H9 (cell line): ENCODE measurements at regions not wholly inside any gene's neighbourhood (a gene's known extent, or its start where the extent isn't known, plus 50 kb on each side); places are given as distances from the start of the nearest gene placed in this dataset.
A peak's percentile ranks its signal among the peaks of the same experiment; 100 is the strongest.

Source experiments
- DNase-seq: peaks from one replicate; pipeline ENCODE4 v3.0.0-alpha.2; 2017
- H2AFZ ChIP-seq: one replicate; pipeline ENCODE4 v1.6.1; 2013; ENCODE audit warnings: mild to moderate bottlenecking, low read length, control low read depth, moderate library complexity
- H2AK5ac ChIP-seq: 2 replicates; pipeline ENCODE4 v1.6.1; 2013; ENCODE audit warnings: low read length, control low read depth, mixed read lengths; ENCODE audit not compliant: insufficient read length
- H2BK120ac ChIP-seq: one replicate; pipeline ENCODE4 v1.6.1; 2013; ENCODE audit warnings: low read depth, mild to moderate bottlenecking, low read length, control low read depth, inconsistent platforms; ENCODE audit not compliant: poor library complexity, severe bottlenecking
- H2BK12ac ChIP-seq: 2 replicates; pipeline ENCODE4 v1.6.1; 2013; ENCODE audit warnings: low read length, control low read depth, mixed read lengths, low read depth; ENCODE audit not compliant: insufficient read length
- H2BK15ac ChIP-seq: 2 replicates; pipeline ENCODE4 v1.6.1; 2013; ENCODE audit warnings: low read depth, low read length, control low read depth
- H2BK20ac ChIP-seq: one replicate; pipeline ENCODE4 v1.6.1; 2013; ENCODE audit warnings: low read depth, mild to moderate bottlenecking, low read length, control low read depth, inconsistent platforms; ENCODE audit not compliant: poor library complexity, severe bottlenecking
- H2BK5ac ChIP-seq: 2 replicates; pipeline ENCODE4 v1.6.1; 2013; ENCODE audit warnings: low read length, control low read depth, mixed read lengths; ENCODE audit not compliant: insufficient read length
- H3K14ac ChIP-seq: 2 replicates; pipeline ENCODE4 v1.6.1; 2013; ENCODE audit warnings: low read length, control low read depth; ENCODE audit not compliant: insufficient read depth
- H3K18ac ChIP-seq: 2 replicates; pipeline ENCODE4 v1.6.1; 2013; ENCODE audit warnings: low read depth, mild to moderate bottlenecking, mixed read lengths, low read length, control low read depth; ENCODE audit not compliant: insufficient read length
- H3K23ac ChIP-seq: 2 replicates; pipeline ENCODE4 v1.6.1; 2013; ENCODE audit warnings: low read length, control low read depth, mixed read lengths, low read depth; ENCODE audit not compliant: insufficient read length
- H3K23me2 ChIP-seq: 2 replicates; pipeline ENCODE4 v1.6.1; 2013; ENCODE audit warnings: low read depth, mild to moderate bottlenecking, mixed read lengths, low read length, control low read depth; ENCODE audit not compliant: insufficient read length, poor library complexity, severe bottlenecking
- H3K27ac ChIP-seq: 2 replicates; pipeline ENCODE4 v1.5.1; 2013; ENCODE audit warnings: low read length, control low read depth, mixed read lengths, low read depth; ENCODE audit not compliant: insufficient read length
- H3K27me3 ChIP-seq: 2 replicates; pipeline ENCODE4 v1.6.1; 2013; ENCODE audit warnings: low read length, control low read depth, inconsistent platforms; ENCODE audit not compliant: insufficient read depth
- H3K4ac ChIP-seq: 2 replicates; pipeline ENCODE4 v1.6.1; 2013; ENCODE audit warnings: low read depth, mild to moderate bottlenecking, control low read depth, inconsistent platforms, low read length, moderate library complexity
- H3K4me1 ChIP-seq: 2 replicates; pipeline ENCODE4 v1.6.1; 2013; ENCODE audit warnings: low read length, control low read depth, inconsistent platforms; ENCODE audit not compliant: insufficient read depth
- H3K4me2 ChIP-seq: 2 replicates; pipeline ENCODE4 v1.6.1; 2013; ENCODE audit warnings: low read length, control low read depth, mixed read lengths; ENCODE audit not compliant: insufficient read length, insufficient read depth
- H3K56ac ChIP-seq: 2 replicates; pipeline ENCODE4 v1.6.1; 2013; ENCODE audit warnings: low read depth, mild to moderate bottlenecking, mixed read lengths, low read length, control low read depth; ENCODE audit not compliant: insufficient read length
- H3K79me1 ChIP-seq: 2 replicates; pipeline ENCODE4 v1.6.1; 2013; ENCODE audit warnings: low read depth, mild to moderate bottlenecking, moderate library complexity, low read length, control low read depth, inconsistent platforms; ENCODE audit not compliant: insufficient read depth, poor library complexity, severe bottlenecking
- H3K79me2 ChIP-seq: 2 replicates; pipeline ENCODE4 v1.6.1; 2013; ENCODE audit warnings: low read length, control low read depth, inconsistent platforms; ENCODE audit not compliant: insufficient read depth
- H3K9ac ChIP-seq: 2 replicates; pipeline ENCODE4 v1.6.1; 2013; ENCODE audit warnings: low read length, control low read depth, mixed read lengths; ENCODE audit not compliant: insufficient read length; ENCODE audit errors: extremely low read depth
- H3K9me3 ChIP-seq: one replicate; pipeline ENCODE4 v1.6.1; 2013; ENCODE audit warnings: low read depth, low read length, inconsistent platforms; ENCODE audit not compliant: control insufficient read depth
- H3T11ph ChIP-seq: one replicate; pipeline ENCODE4 v1.6.1; 2013; ENCODE audit warnings: mild to moderate bottlenecking, low read length, control low read depth, inconsistent platforms
- H4K20me1 ChIP-seq: one replicate; pipeline ENCODE4 v1.6.1; 2013; ENCODE audit not compliant: control insufficient read depth, insufficient read length, insufficient read depth
- H4K5ac ChIP-seq: 2 replicates; pipeline ENCODE4 v1.6.1; 2013; ENCODE audit warnings: low read depth, mild to moderate bottlenecking, mixed read lengths, low read length, control low read depth; ENCODE audit not compliant: insufficient read length
- H4K8ac ChIP-seq: replicated peaks from 2 replicates; pipeline ENCODE4 v1.6.1; 2013; ENCODE audit warnings: low read length, control low read depth, mixed read lengths, low read depth; ENCODE audit not compliant: insufficient read length
- H4K91ac ChIP-seq: 2 replicates; pipeline ENCODE4 v1.6.1; 2013; ENCODE audit warnings: low read depth, mild to moderate bottlenecking, moderate library complexity, mixed read lengths, low read length, control low read depth; ENCODE audit not compliant: insufficient read length
- H3K27ac Mint-ChIP-seq, 3 experiments: 2 replicates in 2 of 3; 3 replicates in 1 of 3; pipeline ENCODE4 v1.8.0; 2020 to 2021; ENCODE audit warnings: mixed read lengths in 3 of 3, mild to moderate bottlenecking in 1 of 3, moderate library complexity in 1 of 3
- H3K27me3 Mint-ChIP-seq: 2 replicates; pipeline ENCODE4 v1.8.0; 2021; ENCODE audit warnings: low read depth, mild to moderate bottlenecking, moderate library complexity, mixed read lengths
- H3K36me3 Mint-ChIP-seq, 3 experiments: 2 replicates in 2 of 3; 3 replicates in 1 of 3; pipeline ENCODE4 v1.8.0; 2020 to 2021; ENCODE audit warnings: low read depth in 3 of 3, mixed read lengths in 3 of 3; ENCODE audit not compliant: insufficient read depth in 1 of 3
- H3K4me1 Mint-ChIP-seq, 2 experiments: 2 replicates each; pipeline ENCODE4 v1.8.0; 2020; ENCODE audit warnings: mixed read lengths in 2 of 2
- H3K4me3 Mint-ChIP-seq, 2 experiments: 2 replicates in 1 of 2; 3 replicates in 1 of 2; pipeline ENCODE4 v1.8.0; 2020 to 2021; ENCODE audit warnings: mild to moderate bottlenecking in 2 of 2, mixed read lengths in 2 of 2, moderate library complexity in 1 of 2
- H3K9me3 Mint-ChIP-seq, 2 experiments: 2 replicates in 1 of 2; 3 replicates in 1 of 2; pipeline ENCODE4 v1.8.0; 2020; ENCODE audit warnings: mild to moderate bottlenecking in 2 of 2, mixed read lengths in 2 of 2, moderate library complexity in 1 of 2
- WGBS: extraction: QIAGEN DNeasy Blood & Tissue Kit; methylation state at CpG from one replicate; pipeline ENCODE4 v1.1.7; 2013; ENCODE audit warnings: missing lambda C conversion rate, low lambda C conversion rate, mixed read lengths; ENCODE audit not compliant: insufficient read length; ENCODE audit errors: extremely low coverage; 5-methylcytosine and 5-hydroxymethylcytosine counted together
- TF ChIP-seq, protein P1 (sequence below): fragments of 200-600 bp; sonication (generic); conservative IDR thresholded peaks from 3 replicates; pipeline ENCODE4 v1.8.0; 2021; ENCODE audit warnings: antibody characterized with exemption, mild to moderate bottlenecking

- no peak for DNase-seq
- peaks cover 10 to 12% of the 10 kb centered on the region in 2 experiments; a peak in 4 of 5 replicates for H3K9me3 Mint-ChIP-seq
- Histone ChIP-seq H3K27me3 (no peaks in the 10 kb centered on the region), H3K4me1 (no peaks in the 10 kb centered on the region), H3K79me2 (no peaks in the 10 kb centered on the region), H3K18ac (no peak overlapping the region), H2AFZ (no peak overlapping the region), H2BK5ac (no peak overlapping the region), H3K9me3 (peaks cover 8% of the 10 kb centered on the region), H3K79me1 (no peaks in the 10 kb centered on the region), H2BK120ac (no peak overlapping the region), H2AK5ac (no peak overlapping the region), H3K27ac (no peak overlapping the region), H2BK20ac (no peak overlapping the region), H2BK15ac (no peak overlapping the region), H4K5ac (no peak overlapping the region), H3K4ac (no peak overlapping the region), H4K91ac (no peak overlapping the region), H3K9ac (no peak overlapping the region), H3K4me2 (no peak overlapping the region), H2BK12ac (no peak overlapping the region), H3K56ac (no peak overlapping the region), H3K23me2 (no peaks in the 10 kb centered on the region), H3K14ac (no peak overlapping the region), H3K23ac (no peak overlapping the region), H4K20me1 (no peaks in the 10 kb centered on the region), H4K8ac (no peak overlapping the region), H3T11ph (no peak overlapping the region)
- peaks cover 2 to 9% of the 10 kb centered on the region in 2 experiments; a peak in 2 of 4 replicates for H3K4me1 Mint-ChIP-seq
- peak overlapping the region in 1 of 3 experiments; percentile 16; a peak in 1 of 7 replicates for H3K27ac Mint-ChIP-seq
- peaks cover 0 to 6% (median 3%) of the 10 kb centered on the region in 3 experiments; a peak in 4 of 7 replicates for H3K36me3 Mint-ChIP-seq
- WGBS, result no CpG with 5 or more reads among the region's 3 CpGs
- H3K27me3 Mint-ChIP-seq, result peaks cover 2% of the 10 kb centered on the region; the same call in 1 of the 2 replicates
- H3K4me3 Mint-ChIP-seq, result no peak overlapping the region
- TF ChIP-seq, protein P1, sequence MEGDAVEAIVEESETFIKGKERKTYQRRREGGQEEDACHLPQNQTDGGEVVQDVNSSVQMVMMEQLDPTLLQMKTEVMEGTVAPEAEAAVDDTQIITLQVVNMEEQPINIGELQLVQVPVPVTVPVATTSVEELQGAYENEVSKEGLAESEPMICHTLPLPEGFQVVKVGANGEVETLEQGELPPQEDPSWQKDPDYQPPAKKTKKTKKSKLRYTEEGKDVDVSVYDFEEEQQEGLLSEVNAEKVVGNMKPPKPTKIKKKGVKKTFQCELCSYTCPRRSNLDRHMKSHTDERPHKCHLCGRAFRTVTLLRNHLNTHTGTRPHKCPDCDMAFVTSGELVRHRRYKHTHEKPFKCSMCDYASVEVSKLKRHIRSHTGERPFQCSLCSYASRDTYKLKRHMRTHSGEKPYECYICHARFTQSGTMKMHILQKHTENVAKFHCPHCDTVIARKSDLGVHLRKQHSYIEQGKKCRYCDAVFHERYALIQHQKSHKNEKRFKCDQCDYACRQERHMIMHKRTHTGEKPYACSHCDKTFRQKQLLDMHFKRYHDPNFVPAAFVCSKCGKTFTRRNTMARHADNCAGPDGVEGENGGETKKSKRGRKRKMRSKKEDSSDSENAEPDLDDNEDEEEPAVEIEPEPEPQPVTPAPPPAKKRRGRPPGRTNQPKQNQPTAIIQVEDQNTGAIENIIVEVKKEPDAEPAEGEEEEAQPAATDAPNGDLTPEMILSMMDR, result no peak
Observed at GRCh38 chr1:63027176-63027575, 243.2 kb downstream of the ATG4C start.
